AG09309 (cell line): ENCODE measurements at regions not wholly inside any gene's neighbourhood (a gene's known extent, or its start where the extent isn't known, plus 50 kb on each side); places are given as distances from the start of the nearest gene placed in this dataset.
"Not testable (repeated sequence)": the region's sequence is repeated elsewhere in the genome, so short reads cannot be mapped to it uniquely, and the experiment has no call there.

ENCODE experiments used
- DNase-seq: peaks from one replicate; pipeline ENCODE4 v3.0.0-alpha.2; 2010; ENCODE audit warnings: low read depth
- H3K4me3 ChIP-seq: 2 replicates; pipeline ENCODE4 v1.5.1; 2011; ENCODE audit warnings: mild to moderate bottlenecking, low read depth, low read length, moderate library complexity; ENCODE audit not compliant: control insufficient read depth
- TF ChIP-seq, protein P1 (sequence below): IDR thresholded peaks from 2 replicates; pipeline ENCODE4 v1.5.1; 2011; ENCODE audit warnings: mild to moderate bottlenecking, low read depth, low read length, inconsistent platforms; ENCODE audit not compliant: insufficient read depth, control insufficient read depth; ENCODE audit errors: missing control alignments

DNA sequence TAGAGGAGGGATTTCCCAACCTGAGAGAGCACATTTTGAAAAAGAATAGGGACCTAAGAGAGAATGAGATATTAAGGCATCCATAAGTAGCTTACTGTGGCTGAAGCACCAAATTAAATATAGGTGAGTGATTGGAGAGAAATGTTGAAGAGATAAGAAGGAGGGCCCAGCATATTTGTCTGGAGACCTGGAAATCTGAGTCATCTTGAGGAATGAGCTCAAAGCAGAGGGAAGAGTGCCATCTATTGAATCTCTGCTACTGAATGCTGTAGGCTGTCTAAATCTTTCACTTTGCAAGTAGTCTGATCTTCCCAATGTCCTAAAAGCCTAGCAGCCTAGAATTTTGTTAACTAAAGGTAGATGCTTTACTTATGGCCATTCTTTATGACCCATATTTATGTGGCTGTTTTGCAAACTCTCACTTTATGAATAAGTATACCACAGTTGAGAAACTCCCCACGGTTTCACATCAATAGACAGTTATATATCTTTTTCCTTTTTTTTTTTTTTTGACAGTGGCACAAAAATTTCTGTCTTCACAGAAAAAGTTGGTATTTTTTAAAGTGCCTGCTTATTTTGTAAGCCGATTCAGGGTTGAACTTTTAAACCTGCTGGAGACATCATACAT is 2093.5 kb downstream of the LRRC4C start:
- no peak overlapping the region for H3K4me3 ChIP-seq
- TF ChIP-seq, protein P1, sequence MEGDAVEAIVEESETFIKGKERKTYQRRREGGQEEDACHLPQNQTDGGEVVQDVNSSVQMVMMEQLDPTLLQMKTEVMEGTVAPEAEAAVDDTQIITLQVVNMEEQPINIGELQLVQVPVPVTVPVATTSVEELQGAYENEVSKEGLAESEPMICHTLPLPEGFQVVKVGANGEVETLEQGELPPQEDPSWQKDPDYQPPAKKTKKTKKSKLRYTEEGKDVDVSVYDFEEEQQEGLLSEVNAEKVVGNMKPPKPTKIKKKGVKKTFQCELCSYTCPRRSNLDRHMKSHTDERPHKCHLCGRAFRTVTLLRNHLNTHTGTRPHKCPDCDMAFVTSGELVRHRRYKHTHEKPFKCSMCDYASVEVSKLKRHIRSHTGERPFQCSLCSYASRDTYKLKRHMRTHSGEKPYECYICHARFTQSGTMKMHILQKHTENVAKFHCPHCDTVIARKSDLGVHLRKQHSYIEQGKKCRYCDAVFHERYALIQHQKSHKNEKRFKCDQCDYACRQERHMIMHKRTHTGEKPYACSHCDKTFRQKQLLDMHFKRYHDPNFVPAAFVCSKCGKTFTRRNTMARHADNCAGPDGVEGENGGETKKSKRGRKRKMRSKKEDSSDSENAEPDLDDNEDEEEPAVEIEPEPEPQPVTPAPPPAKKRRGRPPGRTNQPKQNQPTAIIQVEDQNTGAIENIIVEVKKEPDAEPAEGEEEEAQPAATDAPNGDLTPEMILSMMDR = no peak
- no peak for DNase-seq

DNA sequence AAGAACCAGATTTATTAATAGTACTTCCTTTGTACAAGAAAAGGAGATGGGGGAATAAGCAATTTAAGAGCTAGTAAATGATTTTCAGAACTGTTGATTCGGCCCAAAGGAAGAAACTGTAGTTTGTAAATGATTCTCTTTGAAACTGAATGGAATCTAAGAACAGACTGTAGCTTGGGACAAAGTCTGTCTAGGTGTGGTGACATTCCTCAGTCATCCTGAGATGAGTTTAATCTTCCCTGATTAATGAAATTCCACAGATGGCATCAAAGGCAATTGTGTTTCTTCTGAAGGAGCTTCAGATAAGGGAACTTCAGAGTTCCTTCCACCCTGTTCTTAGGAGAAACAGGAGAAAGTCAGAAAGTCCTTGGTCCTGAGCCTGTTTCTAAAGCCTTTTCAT is 2095.9 kb downstream of the LRRC4C start:
- no peak for DNase-seq
- TF ChIP-seq, protein P1 = no peak
- no peak overlapping the region for H3K4me3 ChIP-seq

DNA sequence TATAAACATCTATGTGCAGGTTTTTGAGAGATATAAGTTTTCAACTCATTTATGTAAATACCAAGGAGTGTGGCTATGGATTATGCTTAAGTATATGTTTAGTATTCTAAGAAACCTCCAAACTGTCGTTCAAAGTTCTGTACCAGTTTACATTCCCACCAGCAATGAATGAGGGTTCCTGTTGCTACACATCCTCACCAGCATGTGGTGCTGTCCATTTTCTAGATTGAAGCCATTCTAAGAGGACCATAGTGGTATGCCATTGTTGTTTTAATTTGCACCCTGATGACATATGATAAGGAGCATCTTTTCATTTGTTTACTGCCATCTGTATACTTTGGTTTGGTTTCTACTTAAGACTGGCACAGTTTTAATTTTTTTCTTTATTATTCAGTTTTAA is 2097.9 kb downstream of the LRRC4C start:
- DNase-seq = no peak
- no peak overlapping the region for H3K4me3 ChIP-seq
- TF ChIP-seq, protein P1 = no peak

DNA sequence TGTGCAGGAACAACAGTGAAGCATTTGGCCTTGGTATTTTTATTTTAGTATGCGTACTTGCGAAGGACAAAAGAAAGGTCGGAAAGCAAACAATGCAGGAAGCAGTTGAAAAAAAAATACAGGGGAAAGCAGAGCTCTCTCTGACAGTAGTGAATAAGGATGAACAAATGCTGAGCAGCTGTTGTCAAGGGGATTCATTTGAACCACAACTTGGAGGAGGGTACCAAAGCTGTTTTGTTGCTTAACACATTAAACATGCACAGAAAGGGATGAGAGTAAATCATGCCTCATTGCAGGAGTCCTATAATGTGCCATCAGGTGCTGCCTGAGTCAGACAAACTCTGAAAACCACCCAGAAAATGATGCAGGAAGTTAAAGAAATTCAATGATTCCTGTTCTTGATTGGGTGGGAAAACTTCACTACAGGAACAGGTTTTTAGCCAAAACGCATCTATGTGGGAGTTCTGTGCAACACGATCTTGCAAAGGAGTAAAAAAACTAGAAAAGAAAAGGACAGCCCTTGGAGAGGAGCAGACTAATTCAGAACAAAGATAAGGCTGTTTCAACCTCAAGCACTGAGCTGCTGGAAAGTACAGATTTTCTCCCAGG is 2113.5 kb downstream of the LRRC4C start:
- TF ChIP-seq, protein P1 = no peak
- H3K4me3 ChIP-seq = no peak overlapping the region
- DNase-seq = no peak

DNA sequence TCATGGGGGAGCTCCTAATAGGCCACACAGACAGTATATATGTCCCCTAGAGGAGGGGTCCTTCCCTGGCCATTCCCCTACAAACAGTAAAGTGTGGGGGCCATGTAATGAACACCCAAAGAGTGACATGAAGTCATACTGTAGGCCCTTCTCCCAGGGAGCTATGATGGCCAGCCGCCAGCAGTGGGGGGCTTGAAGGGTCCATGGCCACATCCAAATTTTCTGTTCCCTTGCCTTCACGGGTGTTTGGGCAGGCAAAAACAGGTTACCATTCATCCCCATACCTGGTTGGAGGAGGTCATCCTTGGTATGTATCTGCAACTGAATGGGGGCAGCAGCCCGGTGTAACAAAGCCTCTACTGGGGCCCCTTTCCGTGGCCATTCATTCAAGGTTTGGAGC is 2118.0 kb downstream of the LRRC4C start:
- DNase-seq = no peak
- TF ChIP-seq, protein P1 = no peak
- no peak overlapping the region for H3K4me3 ChIP-seq

DNA sequence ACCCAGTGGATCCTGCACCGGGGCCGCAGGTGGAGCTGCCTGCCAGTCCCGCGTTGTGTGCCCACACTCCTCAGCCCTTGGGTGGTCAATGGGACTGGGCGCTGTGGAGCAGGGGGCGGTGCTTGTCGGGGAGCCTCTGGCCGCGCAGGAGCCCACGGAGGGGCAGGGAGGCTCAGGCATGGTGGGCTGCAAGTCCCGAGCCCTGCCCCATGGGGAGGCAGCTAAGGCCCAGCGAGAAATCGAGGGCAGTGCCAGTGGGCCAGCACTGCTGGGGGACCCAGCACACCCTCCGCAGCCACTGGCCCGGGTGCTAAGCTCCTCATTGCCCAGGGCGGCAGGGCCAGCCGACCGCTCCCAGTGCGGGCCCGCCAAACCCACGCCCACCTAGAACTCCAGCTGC is 2126.4 kb downstream of the LRRC4C start:
- H3K4me3 ChIP-seq, DNase-seq: not testable (repeated sequence)

DNA sequence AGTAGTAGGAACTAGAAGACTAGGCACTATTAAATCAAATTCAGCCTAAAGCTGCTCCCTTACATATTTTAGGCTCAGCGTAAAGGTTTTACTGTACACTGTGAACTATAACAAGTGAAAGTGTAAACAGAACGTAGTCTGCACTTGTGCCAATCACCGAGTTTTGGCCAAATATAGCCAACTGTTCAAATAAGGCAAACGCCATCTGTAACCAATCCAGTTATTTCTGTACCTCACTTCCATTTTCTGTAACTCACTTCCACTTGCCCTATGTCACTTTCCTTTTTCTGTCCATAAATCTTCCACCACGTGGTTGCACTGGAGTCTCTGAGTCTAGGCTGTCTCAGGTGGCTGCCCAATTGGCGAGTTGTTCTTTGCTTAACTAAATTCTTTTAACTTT is 2132.2 kb downstream of the LRRC4C start:
- TF ChIP-seq, protein P1 = no peak
- DNase-seq = no peak
- H3K4me3 ChIP-seq = no peak overlapping the region

DNA sequence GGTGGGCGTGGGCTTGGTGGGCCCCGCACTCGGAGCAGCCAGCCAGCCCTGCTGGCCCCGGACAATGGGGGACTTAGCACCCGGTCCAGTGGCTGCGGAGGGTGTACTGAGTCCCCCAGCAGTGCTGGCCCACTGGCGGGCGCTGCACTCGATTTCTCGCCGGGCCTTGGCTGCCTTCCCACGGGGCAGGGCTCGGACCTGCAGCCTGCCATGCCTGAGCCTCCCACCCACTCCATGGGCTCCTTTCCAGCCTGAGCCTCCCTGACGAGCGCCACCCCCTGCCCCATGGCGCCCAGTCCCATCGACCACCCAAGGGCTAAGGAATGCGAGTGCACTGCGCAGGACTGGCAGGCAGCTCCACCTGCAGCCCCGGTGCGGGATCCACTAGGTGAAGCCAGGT is 2147.6 kb downstream of the LRRC4C start:
- DNase-seq, H3K4me3 ChIP-seq: not testable (repeated sequence)
